ENCODE measurements at regions not wholly inside any gene's neighbourhood (a gene's known extent, or its start where the extent isn't known, plus 50 kb on each side); places are given as distances from the start of the nearest gene placed in this dataset.

- BruUV-seq (replicated peaks) = no TSS peak
- FAIRE-seq = no peak
- WGBS (ENCODE audit: low lambda C conversion rate) = 0% methylated on average over 5 of the region's 16 CpGs
Measured at GRCh38 chr22:49517211-49517610, 310.5 kb downstream of the BRD1 start.

More at GRCh38 chr22:49517211-49517610, 310.5 kb downstream of the BRD1 start:
- CTCF ChIA-PET (ENCODE audit: low intra/inter-chr PET ratio, low total read pairs) = no interaction called here
- H3K9ac ChIP-seq (ENCODE audit: insufficient read depth, low read depth, low read length) = no peak overlapping the region
- intact Hi-C loops (cut with micrococcal nuclease; ENCODE audit: unreplicated experiment) (no loop called here), in situ Hi-C loops (cut with HindIII; ENCODE audit: extremely low pct_ligation_motif_present, low pct_unique_long_range_greater_than_20kb) (no loop called here)
- POLR2A ChIA-PET = no interaction called here
- H3K4me1 ChIP-seq (ENCODE audit: insufficient read depth, low read length) = no peaks in the 10 kb centered on the region
- H3K79me2 ChIP-seq (ENCODE audit: insufficient read depth, low read length) = no peaks in the 10 kb centered on the region
- no peak overlapping the region for H3K4me2 ChIP-seq (ENCODE audit: low read depth, low read length)
- TF ChIP-seq ZBED4 (CRISPR knock-in tag; IDR thresholded peaks at IDR 0.05; ENCODE audit: borderline replicate concordance) = no peak
- TF ChIP-seq, protein P1, sequence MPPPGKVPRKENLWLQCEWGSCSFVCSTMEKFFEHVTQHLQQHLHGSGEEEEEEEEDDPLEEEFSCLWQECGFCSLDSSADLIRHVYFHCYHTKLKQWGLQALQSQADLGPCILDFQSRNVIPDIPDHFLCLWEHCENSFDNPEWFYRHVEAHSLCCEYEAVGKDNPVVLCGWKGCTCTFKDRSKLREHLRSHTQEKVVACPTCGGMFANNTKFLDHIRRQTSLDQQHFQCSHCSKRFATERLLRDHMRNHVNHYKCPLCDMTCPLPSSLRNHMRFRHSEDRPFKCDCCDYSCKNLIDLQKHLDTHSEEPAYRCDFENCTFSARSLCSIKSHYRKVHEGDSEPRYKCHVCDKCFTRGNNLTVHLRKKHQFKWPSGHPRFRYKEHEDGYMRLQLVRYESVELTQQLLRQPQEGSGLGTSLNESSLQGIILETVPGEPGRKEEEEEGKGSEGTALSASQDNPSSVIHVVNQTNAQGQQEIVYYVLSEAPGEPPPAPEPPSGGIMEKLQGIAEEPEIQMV (CRISPR knock-in tag; IDR thresholded peaks at IDR 0.05; ENCODE audit: low read depth) = no peak
- TF ChIP-seq PRMT3 (CRISPR knock-in tag; IDR thresholded peaks at IDR 0.05; ENCODE audit: borderline replicate concordance, low read depth) = no peak
- TF ChIP-seq CBFB (CRISPR knock-in tag; IDR thresholded peaks at IDR 0.05) = no peak
- TF ChIP-seq ZNF879 (CRISPR knock-in tag; IDR thresholded peaks at IDR 0.05) = no peak
- TF ChIP-seq, protein P2, sequence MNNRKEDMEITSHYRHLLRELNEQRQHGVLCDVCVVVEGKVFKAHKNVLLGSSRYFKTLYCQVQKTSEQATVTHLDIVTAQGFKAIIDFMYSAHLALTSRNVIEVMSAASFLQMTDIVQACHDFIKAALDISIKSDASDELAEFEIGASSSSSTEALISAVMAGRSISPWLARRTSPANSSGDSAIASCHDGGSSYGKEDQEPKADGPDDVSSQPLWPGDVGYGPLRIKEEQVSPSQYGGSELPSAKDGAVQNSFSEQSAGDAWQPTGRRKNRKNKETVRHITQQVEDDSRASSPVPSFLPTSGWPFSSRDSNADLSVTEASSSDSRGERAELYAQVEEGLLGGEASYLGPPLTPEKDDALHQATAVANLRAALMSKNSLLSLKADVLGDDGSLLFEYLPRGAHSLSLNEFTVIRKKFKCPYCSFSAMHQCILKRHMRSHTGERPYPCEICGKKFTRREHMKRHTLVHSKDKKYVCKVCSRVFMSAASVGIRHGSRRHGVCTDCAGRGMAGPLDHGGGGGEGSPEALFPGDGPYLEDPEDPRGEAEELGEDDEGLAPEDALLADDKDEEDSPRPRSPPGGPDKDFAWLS (CRISPR knock-in tag; IDR thresholded peaks at IDR 0.05; ENCODE audit: borderline replicate concordance) = no peak
- TF ChIP-seq KAT8 (CRISPR knock-in tag; IDR thresholded peaks at IDR 0.05) = no peak
- TF ChIP-seq PHB2 (IDR thresholded peaks at IDR 0.05; ENCODE audit: partially characterized antibody) = no peak
- H4K20me1 ChIP-seq (ENCODE audit: insufficient read depth, low read length) = no peaks in the 10 kb centered on the region
- no peaks in the 10 kb centered on the region for H3K36me3 ChIP-seq (replicated peaks in 1 of 2; ENCODE audit: control insufficient read depth in 1 of 2, insufficient read depth in 2 of 2, low read length in 2 of 2)
- H3K27ac ChIP-seq (ENCODE audit: extremely low read length, insufficient read depth, low read length) = no peak overlapping the region
- no peak for DNase-seq (ENCODE audit: low spot score)
- H3K4me3 ChIP-seq (replicated peaks in 1 of 3; ENCODE audit: insufficient read depth in 1 of 3, low read depth in 2 of 3, low read length in 3 of 3) = no peak overlapping the region
- peaks cover 2 to 47% of the 10 kb centered on the region in 2 experiments; a peak in 3 of 5 replicates for H3K27me3 ChIP-seq (ENCODE audit: control insufficient read depth in 1 of 2, insufficient read depth in 2 of 2, low read length in 2 of 2)
- no peak overlapping the region for H2AFZ ChIP-seq (ENCODE audit: low read length)
- ATAC-seq = no peak
- no peaks in the 10 kb centered on the region for H3K9me3 ChIP-seq (ENCODE audit: low read length)

Measured in HepG2 (cell line).